HG03558 (cell line): ENCODE measurements at regions not wholly inside any gene's neighbourhood (a gene's known extent, or its start where the extent isn't known, plus 50 kb on each side); places are given as distances from the start of the nearest gene placed in this dataset.
"Not testable (repeated sequence)": the region's sequence is repeated elsewhere in the genome, so short reads cannot be mapped to it uniquely, and the experiment has no call there.

Experiments used
- ATAC-seq: cut with Tn5 transposase; IDR thresholded peaks from one replicate; pipeline ENCODE4 v1.9.1; 2021; ENCODE audit warnings: moderate number of reproducible peaks; ENCODE audit not compliant: unreplicated experiment; ENCODE audit errors: extremely low read depth

GRCh38 chr12:124379379-124379937 is 84.6 kb downstream of the RFLNA start:
- no peak for ATAC-seq

- no peak for ATAC-seq
These were observed 84.0 kb downstream of the RFLNA start for GRCh38 chr12:124378926-124379325.

- no peak for ATAC-seq
These were observed 83.2 kb downstream of the RFLNA start for GRCh38 chr12:124377981-124378509.

GRCh38 chr12:124376435-124376834 is 81.5 kb downstream of the RFLNA start:
- no peak for ATAC-seq

GRCh38 chr12:124375789-124376175 is 80.9 kb downstream of the RFLNA start:
- ATAC-seq: no peak

- ATAC-seq: no peak
These were observed 80.4 kb downstream of the RFLNA start for GRCh38 chr12:124375141-124375788.

- no peak for ATAC-seq
These were observed 79.7 kb downstream of the RFLNA start for GRCh38 chr12:124374567-124374966.

GRCh38 chr12:124374147-124374546 is 79.3 kb downstream of the RFLNA start:
- no peak for ATAC-seq

- ATAC-seq: not testable (repeated sequence)
These were observed 78.8 kb downstream of the RFLNA start for GRCh38 chr12:124373701-124374100.

GRCh38 chr12:124372831-124373230 is 77.9 kb downstream of the RFLNA start:
- no peak for ATAC-seq

GRCh38 chr12:124371970-124372555 is 77.2 kb downstream of the RFLNA start:
- ATAC-seq: no peak

- ATAC-seq: no peak
These were observed 76.5 kb downstream of the RFLNA start for GRCh38 chr12:124371366-124371765.

- ATAC-seq: no peak
These were observed 76.0 kb downstream of the RFLNA start for GRCh38 chr12:124370851-124371250.

- no peak for ATAC-seq
These were observed 75.5 kb downstream of the RFLNA start for GRCh38 chr12:124370384-124370783.

GRCh38 chr12:124369827-124370378 is 75.0 kb downstream of the RFLNA start:
- ATAC-seq: no peak

- ATAC-seq: no peak
These were observed 74.3 kb downstream of the RFLNA start for GRCh38 chr12:124369055-124369826.

- ATAC-seq: no peak
These were observed 73.6 kb downstream of the RFLNA start for GRCh38 chr12:124368421-124369032.

GRCh38 chr12:124365726-124366430 is 71.0 kb downstream of the RFLNA start:
- ATAC-seq: no peak
